ENCODE measurements at regions not wholly inside any gene's neighbourhood (a gene's known extent, or its start where the extent isn't known, plus 50 kb on each side); places are given as distances from the start of the nearest gene placed in this dataset.

DNA sequence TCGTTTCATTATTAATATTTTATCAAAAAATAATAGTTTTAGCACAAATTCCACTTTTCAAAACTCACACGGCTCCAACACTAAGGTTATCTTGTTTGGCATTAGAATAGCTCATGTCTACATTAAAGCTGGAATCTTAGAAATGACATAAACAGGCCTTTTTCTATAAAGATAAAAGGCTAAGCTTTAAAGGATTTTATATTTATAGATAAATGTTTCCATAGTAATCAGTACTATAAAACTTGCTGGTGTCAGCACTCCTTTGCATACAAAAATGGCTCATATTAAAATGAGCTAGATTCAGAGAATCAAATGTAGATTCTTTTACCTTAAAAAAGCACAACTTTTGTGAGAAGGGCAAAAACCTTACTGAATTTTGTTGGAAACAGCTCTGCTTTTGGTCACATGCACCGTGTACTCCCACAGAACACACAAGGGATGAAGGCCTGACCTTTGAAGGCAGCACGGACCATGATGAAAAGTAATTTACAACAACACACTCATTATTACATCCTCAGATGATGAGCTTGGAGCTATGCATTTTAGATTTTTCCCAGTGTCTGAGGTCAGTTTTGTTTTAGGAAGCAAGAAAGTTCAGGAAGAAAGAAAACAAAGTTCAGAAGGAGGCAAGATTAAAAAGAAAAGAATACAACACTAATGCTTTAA lies 202.8 kb downstream of the BCAT1 start:
- H3K27me3 ChIP-seq (ENCODE audit: control insufficient read depth, insufficient read depth, low read length): no peaks in the 10 kb centered on the region
- no peak overlapping the region for H3K4me3 ChIP-seq (ENCODE audit: low read depth, low read length)
- ChIA-PET POLR2A (no interaction called here), CTCF (no interaction called here)
- no peaks in the 10 kb centered on the region for H3K36me3 ChIP-seq (ENCODE audit: control insufficient read depth, insufficient read depth, low read length)
- no peak for DNase-seq (ENCODE audit: low read depth)
- TF ChIP-seq, protein P1, sequence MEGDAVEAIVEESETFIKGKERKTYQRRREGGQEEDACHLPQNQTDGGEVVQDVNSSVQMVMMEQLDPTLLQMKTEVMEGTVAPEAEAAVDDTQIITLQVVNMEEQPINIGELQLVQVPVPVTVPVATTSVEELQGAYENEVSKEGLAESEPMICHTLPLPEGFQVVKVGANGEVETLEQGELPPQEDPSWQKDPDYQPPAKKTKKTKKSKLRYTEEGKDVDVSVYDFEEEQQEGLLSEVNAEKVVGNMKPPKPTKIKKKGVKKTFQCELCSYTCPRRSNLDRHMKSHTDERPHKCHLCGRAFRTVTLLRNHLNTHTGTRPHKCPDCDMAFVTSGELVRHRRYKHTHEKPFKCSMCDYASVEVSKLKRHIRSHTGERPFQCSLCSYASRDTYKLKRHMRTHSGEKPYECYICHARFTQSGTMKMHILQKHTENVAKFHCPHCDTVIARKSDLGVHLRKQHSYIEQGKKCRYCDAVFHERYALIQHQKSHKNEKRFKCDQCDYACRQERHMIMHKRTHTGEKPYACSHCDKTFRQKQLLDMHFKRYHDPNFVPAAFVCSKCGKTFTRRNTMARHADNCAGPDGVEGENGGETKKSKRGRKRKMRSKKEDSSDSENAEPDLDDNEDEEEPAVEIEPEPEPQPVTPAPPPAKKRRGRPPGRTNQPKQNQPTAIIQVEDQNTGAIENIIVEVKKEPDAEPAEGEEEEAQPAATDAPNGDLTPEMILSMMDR (IDR thresholded peaks at IDR 0.05; ENCODE audit: insufficient read depth, low read depth, low read length): no peak

DNA sequence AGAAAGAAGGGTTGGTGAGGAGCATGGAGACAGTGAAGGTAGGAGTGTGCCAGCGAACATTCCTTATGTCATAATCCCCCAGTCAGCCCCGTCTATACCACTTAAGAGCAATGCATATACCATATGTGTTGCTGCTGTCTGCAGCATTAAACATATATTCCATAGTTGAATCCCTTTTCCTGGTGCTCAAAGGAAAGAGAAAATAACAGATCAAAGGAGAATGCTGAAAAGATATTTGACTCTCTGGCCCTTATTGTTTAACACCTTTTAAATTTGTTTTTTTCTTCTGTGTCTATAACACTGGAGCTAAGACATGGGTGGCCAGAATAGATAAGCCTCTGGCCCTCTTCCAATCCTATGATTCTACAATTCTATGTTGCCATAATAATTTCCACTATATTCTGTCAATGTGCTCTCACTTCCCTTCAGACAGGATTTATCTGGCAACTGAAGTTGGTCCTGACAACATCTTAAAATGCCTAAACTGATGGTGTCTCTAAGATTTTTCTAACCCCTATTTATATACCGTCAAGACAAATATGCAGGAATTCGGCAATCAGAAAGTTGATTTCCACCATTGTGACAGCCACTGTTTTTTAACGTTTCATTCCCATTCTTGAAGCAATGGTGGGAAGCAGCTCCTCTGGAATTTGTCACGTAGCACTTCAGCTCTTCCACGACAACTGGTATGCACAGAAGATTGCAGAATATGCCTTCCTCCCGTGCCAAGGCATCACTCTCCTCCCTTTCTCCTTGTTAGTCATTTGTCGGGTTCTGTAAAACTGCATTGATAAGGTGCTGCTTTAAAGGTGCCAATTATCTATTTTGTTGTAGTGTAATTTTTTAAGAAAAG lies 204.7 kb downstream of the BCAT1 start:
- H3K4me3 ChIP-seq (ENCODE audit: low read depth, low read length): no peak overlapping the region
- H3K36me3 ChIP-seq (ENCODE audit: control insufficient read depth, insufficient read depth, low read length): no peaks in the 10 kb centered on the region
- no peak for DNase-seq (ENCODE audit: low read depth)
- POLR2A ChIA-PET: no interaction called here
- no peaks in the 10 kb centered on the region for H3K27me3 ChIP-seq (ENCODE audit: control insufficient read depth, insufficient read depth, low read length)
- CTCF ChIA-PET: no interaction called here
- TF ChIP-seq, protein P1 (IDR thresholded peaks at IDR 0.05; ENCODE audit: insufficient read depth, low read depth, low read length): no peak

DNA sequence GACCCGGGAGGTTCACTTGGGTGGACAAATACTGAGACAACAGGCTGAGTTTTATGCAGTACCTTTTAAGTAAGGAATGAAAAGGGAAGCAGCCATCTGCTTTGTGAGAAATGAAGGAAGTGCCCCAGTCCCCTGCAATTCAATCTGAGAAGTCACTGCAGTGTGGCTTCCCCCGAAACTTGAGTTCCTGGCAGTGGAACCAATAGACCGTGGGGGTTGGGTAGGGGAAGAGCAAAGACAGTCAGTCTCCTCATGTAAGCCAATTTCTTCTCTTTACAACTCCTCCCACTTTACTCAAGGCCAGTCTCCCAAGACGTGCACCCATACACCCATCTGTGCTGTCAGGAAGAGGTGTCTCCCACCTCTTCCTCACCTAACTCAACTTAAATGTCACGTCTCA lies 206.5 kb downstream of the BCAT1 start:
- ChIA-PET CTCF (no interaction called here), POLR2A (no interaction called here)
- Histone ChIP-seq H3K4me3 (ENCODE audit: low read depth, low read length) (no peak overlapping the region), H3K36me3 (ENCODE audit: control insufficient read depth, insufficient read depth, low read length) (no peaks in the 10 kb centered on the region), H3K27me3 (ENCODE audit: control insufficient read depth, insufficient read depth, low read length) (no peaks in the 10 kb centered on the region)
- TF ChIP-seq, protein P1 (IDR thresholded peaks at IDR 0.05; ENCODE audit: insufficient read depth, low read depth, low read length): no peak
- DNase-seq (ENCODE audit: low read depth): no peak

DNA sequence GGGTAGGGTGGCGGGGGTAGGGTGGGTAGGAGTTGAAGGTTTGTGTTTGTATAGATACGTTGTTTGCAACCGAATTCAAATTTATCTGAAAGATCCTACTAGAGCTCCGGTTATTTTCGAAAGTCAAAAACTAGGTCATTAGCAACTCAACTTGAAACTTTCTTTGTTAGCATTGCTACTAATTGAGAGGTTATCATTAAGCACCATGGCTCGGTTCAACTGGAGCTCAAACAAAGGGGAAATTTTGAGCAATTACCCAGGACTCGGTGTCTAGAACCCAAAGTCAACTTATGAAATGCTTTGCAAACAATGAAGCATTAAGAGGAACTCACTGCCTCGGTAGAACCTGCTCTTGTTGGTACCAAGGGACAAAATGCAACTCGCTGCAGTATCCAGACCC lies 207.7 kb downstream of the BCAT1 start:
- TF ChIP-seq, protein P1 (IDR thresholded peaks at IDR 0.05; ENCODE audit: insufficient read depth, low read depth, low read length): no peak
- no peak for DNase-seq (ENCODE audit: low read depth)
- ChIA-PET POLR2A (no interaction called here), CTCF (no interaction called here)
- Histone ChIP-seq H3K4me3 (ENCODE audit: low read depth, low read length) (no peak overlapping the region), H3K36me3 (ENCODE audit: control insufficient read depth, insufficient read depth, low read length) (no peaks in the 10 kb centered on the region), H3K27me3 (ENCODE audit: control insufficient read depth, insufficient read depth, low read length) (no peaks in the 10 kb centered on the region)

DNA sequence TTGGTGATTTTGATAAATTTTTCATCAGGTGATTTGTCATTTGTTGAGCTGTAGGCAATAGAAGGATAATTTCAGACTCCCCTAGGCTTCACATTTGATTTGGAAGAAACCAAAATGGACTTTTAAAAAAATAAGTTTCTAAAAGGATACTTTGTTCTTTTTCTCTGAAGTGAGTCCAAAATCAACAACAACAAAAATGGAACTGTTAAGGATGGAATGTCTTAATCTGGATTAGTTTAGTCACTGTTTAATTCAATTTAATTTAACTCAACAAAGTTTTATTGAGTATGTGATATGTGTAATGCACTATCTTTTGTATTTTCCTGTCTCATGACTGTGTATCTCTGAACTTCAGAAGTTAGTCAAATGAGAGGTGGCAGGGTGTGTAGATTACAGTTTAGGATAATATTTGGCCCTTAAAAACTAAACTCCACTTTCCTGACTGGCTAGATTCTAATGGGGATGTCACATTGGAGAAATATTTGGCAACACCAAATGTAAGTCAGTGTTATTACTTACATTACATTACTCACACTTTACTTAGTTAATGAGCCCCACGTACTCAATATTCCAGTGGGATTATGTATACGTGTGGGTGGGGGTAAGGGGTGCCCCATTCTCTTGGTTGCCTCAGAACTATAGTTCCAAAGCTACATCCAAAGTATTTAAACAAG lies 209.7 kb downstream of the BCAT1 start:
- Histone ChIP-seq H3K27me3 (ENCODE audit: control insufficient read depth, insufficient read depth, low read length) (no peaks in the 10 kb centered on the region), H3K36me3 (ENCODE audit: control insufficient read depth, insufficient read depth, low read length) (no peaks in the 10 kb centered on the region), H3K4me3 (ENCODE audit: low read depth, low read length) (no peak overlapping the region)
- POLR2A ChIA-PET: no interaction called here
- TF ChIP-seq, protein P1 (IDR thresholded peaks at IDR 0.05; ENCODE audit: insufficient read depth, low read depth, low read length): no peak
- CTCF ChIA-PET: no interaction called here
- DNase-seq (ENCODE audit: low read depth): no peak
